DOHH2 (cell line): ENCODE measurements at regions not wholly inside any gene's neighbourhood (a gene's known extent, or its start where the extent isn't known, plus 50 kb on each side); places are given as distances from the start of the nearest gene placed in this dataset.

ENCODE experiments used
- H3F3A ChIP-seq: fragments of 200-600 bp; sonication (generic), shearing (Covaris generic); 2 replicates; pipeline ENCODE4 v1.6.0; 2016; ENCODE audit warnings: antibody characterized with exemption, mild to moderate bottlenecking; ENCODE audit not compliant: control insufficient read depth, insufficient read depth
- H3K27ac ChIP-seq: fragments of 200-600 bp; sonication (generic); 2 replicates; pipeline ENCODE4 v1.5.1; 2014; ENCODE audit warnings: low read depth, mild to moderate bottlenecking, low read length, moderate library complexity
- H3K27me3 ChIP-seq: fragments of 200-600 bp; sonication (generic); 2 replicates; pipeline ENCODE4 v1.6.1; 2014; ENCODE audit warnings: mild to moderate bottlenecking, low read length, mixed read lengths; ENCODE audit not compliant: control insufficient read depth
- H3K36me3 ChIP-seq: fragments of 200-600 bp; sonication (generic); 2 replicates; pipeline ENCODE4 v1.6.1; 2014; ENCODE audit warnings: mild to moderate bottlenecking, low read length, moderate library complexity, mixed read lengths; ENCODE audit not compliant: control insufficient read depth
- H3K4me1 ChIP-seq: fragments of 200-600 bp; sonication (generic); 2 replicates; pipeline ENCODE4 v1.6.1; 2014; ENCODE audit warnings: mild to moderate bottlenecking, low read length, mixed read lengths; ENCODE audit not compliant: control insufficient read depth
- H3K4me2 ChIP-seq: fragments of 200-600 bp; sonication (generic); 2 replicates; pipeline ENCODE4 v1.6.0; 2014; ENCODE audit warnings: mild to moderate bottlenecking, low read length, moderate library complexity
- H3K4me3 ChIP-seq: fragments of 200-600 bp; sonication (generic); 2 replicates; pipeline ENCODE4 v1.5.1; 2014; ENCODE audit warnings: mild to moderate bottlenecking, low read length, mixed read lengths
- H3K79me2 ChIP-seq: fragments of 200-600 bp; sonication (generic); 2 replicates; pipeline ENCODE4 v1.6.1; 2014; ENCODE audit warnings: mild to moderate bottlenecking, low read length, mixed read lengths; ENCODE audit not compliant: control insufficient read depth
- H3K9me2 ChIP-seq: fragments of 200-600 bp; sonication (generic); replicated peaks from 2 replicates; pipeline ENCODE4 v1.6.1; 2014; ENCODE audit warnings: mild to moderate bottlenecking, low read length, mixed read lengths; ENCODE audit not compliant: control insufficient read depth
- H3K9me3 ChIP-seq: fragments of 200-600 bp; sonication (generic); 2 replicates; pipeline ENCODE4 v1.6.1; 2014; ENCODE audit warnings: antibody characterized with exemption, low read length, mixed read lengths; ENCODE audit not compliant: control insufficient read depth, insufficient read depth
- H4K20me1 ChIP-seq: fragments of 200-600 bp; sonication (generic); 2 replicates; pipeline ENCODE4 v1.6.0; 2014; ENCODE audit warnings: low read depth, mild to moderate bottlenecking, antibody characterized with exemption, low read length, moderate library complexity; ENCODE audit not compliant: control insufficient read depth, insufficient read depth
- CTCF ChIP-seq: fragments of 200-600 bp; sonication (generic); IDR thresholded peaks from one replicate; pipeline ENCODE4 v1.5.1; 2014; ENCODE audit warnings: antibody characterized with exemption, mild to moderate bottlenecking, low read depth, low read length; ENCODE audit not compliant: poor library complexity, severe bottlenecking
- EZH2phosphoT487 ChIP-seq: fragments of 200-600 bp; sonication (generic); IDR thresholded peaks from 2 replicates; pipeline ENCODE4 v1.6.1; 2017; ENCODE audit warnings: borderline replicate concordance, mild to moderate bottlenecking, antibody characterized with exemption, low read length, moderate library complexity, mixed read lengths

GRCh38 chr2:180842461-180842860 lies 137.9 kb upstream of the UBE2E3 start:
- Histone ChIP-seq H3K27me3 (no peaks in the 10 kb centered on the region), H3K9me2 (no peaks in the 10 kb centered on the region), H3K4me3 (no peak overlapping the region), H3F3A (no peaks in the 10 kb centered on the region), H3K9me3 (no peaks in the 10 kb centered on the region), H3K27ac (no peak overlapping the region), H3K4me2 (no peak overlapping the region), H4K20me1 (no peaks in the 10 kb centered on the region), H3K79me2 (no peaks in the 10 kb centered on the region), H3K36me3 (no peaks in the 10 kb centered on the region), H3K4me1 (no peaks in the 10 kb centered on the region)
- no peak for TF ChIP-seq EZH2phosphoT487
- no peak for TF ChIP-seq CTCF

GRCh38 chr2:180840641-180841040 lies 139.8 kb upstream of the UBE2E3 start:
- H3F3A ChIP-seq, result no peaks in the 10 kb centered on the region
- H3K4me2 ChIP-seq, result no peak overlapping the region
- TF ChIP-seq EZH2phosphoT487 (no peak), CTCF (no peak)
- no peaks in the 10 kb centered on the region for H3K9me2 ChIP-seq
- no peaks in the 10 kb centered on the region for H3K79me2 ChIP-seq
- no peak overlapping the region for H3K27ac ChIP-seq
- no peaks in the 10 kb centered on the region for H3K27me3 ChIP-seq
- no peaks in the 10 kb centered on the region for H3K4me1 ChIP-seq
- no peak overlapping the region for H3K4me3 ChIP-seq
- H4K20me1 ChIP-seq, result no peaks in the 10 kb centered on the region
- H3K36me3 ChIP-seq, result no peaks in the 10 kb centered on the region
- no peaks in the 10 kb centered on the region for H3K9me3 ChIP-seq

- Histone ChIP-seq H3F3A (no peaks in the 10 kb centered on the region), H3K4me2 (no peak overlapping the region), H3K4me1 (no peaks in the 10 kb centered on the region), H3K9me2 (no peaks in the 10 kb centered on the region), H3K27me3 (no peaks in the 10 kb centered on the region), H3K9me3 (no peaks in the 10 kb centered on the region), H3K36me3 (no peaks in the 10 kb centered on the region), H3K79me2 (no peaks in the 10 kb centered on the region), H4K20me1 (no peaks in the 10 kb centered on the region), H3K4me3 (no peak overlapping the region), H3K27ac (no peak overlapping the region)
- no peak for TF ChIP-seq CTCF
- TF ChIP-seq EZH2phosphoT487, result no peak
Observed at GRCh38 chr2:180829836-180830235, 150.6 kb upstream of the UBE2E3 start.

- Histone ChIP-seq H3K4me1 (no peaks in the 10 kb centered on the region), H3K27ac (no peak overlapping the region), H3K36me3 (no peaks in the 10 kb centered on the region), H3K9me3 (no peaks in the 10 kb centered on the region), H3K27me3 (no peaks in the 10 kb centered on the region), H3K4me3 (no peak overlapping the region), H4K20me1 (no peaks in the 10 kb centered on the region), H3K4me2 (no peak overlapping the region), H3K79me2 (no peaks in the 10 kb centered on the region), H3K9me2 (no peaks in the 10 kb centered on the region), H3F3A (no peaks in the 10 kb centered on the region)
- TF ChIP-seq EZH2phosphoT487 (no peak), CTCF (no peak)
Observed at GRCh38 chr2:180829261-180829660, 151.1 kb upstream of the UBE2E3 start.
